ENCODE measurements at regions not wholly inside any gene's neighbourhood (a gene's known extent, or its start where the extent isn't known, plus 50 kb on each side); places are given as distances from the start of the nearest gene placed in this dataset.
"Not testable (repeated sequence)": the region's sequence is repeated elsewhere in the genome, so short reads cannot be mapped to it uniquely, and the experiment has no call there.

DNA sequence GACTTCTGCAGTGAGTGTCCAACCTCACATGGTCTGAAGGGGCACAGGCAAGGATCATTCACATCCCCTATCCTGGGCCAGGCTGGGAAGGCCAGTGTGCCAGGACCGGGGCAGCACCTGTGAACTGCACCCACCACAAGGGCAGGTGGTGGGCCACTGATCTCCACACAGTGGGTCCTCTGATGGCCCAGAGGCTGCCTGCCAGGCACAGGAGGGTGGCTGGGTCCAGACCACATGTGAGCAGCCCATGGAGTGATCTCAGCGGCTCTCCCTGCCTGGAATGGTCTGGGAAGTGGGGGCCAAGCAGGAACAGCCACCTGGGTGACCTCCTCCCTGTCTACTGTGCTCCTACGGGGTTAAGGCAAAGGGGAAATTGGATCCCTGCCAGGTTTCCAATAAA lies 508.5 kb downstream of the FOXD4L4 start:
- TF ChIP-seq, protein P1, sequence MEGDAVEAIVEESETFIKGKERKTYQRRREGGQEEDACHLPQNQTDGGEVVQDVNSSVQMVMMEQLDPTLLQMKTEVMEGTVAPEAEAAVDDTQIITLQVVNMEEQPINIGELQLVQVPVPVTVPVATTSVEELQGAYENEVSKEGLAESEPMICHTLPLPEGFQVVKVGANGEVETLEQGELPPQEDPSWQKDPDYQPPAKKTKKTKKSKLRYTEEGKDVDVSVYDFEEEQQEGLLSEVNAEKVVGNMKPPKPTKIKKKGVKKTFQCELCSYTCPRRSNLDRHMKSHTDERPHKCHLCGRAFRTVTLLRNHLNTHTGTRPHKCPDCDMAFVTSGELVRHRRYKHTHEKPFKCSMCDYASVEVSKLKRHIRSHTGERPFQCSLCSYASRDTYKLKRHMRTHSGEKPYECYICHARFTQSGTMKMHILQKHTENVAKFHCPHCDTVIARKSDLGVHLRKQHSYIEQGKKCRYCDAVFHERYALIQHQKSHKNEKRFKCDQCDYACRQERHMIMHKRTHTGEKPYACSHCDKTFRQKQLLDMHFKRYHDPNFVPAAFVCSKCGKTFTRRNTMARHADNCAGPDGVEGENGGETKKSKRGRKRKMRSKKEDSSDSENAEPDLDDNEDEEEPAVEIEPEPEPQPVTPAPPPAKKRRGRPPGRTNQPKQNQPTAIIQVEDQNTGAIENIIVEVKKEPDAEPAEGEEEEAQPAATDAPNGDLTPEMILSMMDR (conservative IDR thresholded peaks at IDR 0.05): not testable (repeated sequence)
- TF ChIP-seq EZH2 (IDR thresholded peaks at IDR 0.05; ENCODE audit: low read depth): not testable (repeated sequence)
